Trophoblast cell (in vitro differentiated cells and primary cell): ENCODE measurements at regions not wholly inside any gene's neighbourhood (a gene's known extent, or its start where the extent isn't known, plus 50 kb on each side); places are given as distances from the start of the nearest gene placed in this dataset.

Experiments
- DNase-seq, 2 donors: peaks; one replicate each; pipeline ENCODE4 v3.0.0-alpha.2; 2016
- H2AFZ ChIP-seq: 2 replicates; pipeline ENCODE4 v1.6.1; 2013; ENCODE audit warnings: low read length, moderate library complexity, mild to moderate bottlenecking; ENCODE audit not compliant: insufficient read depth, poor library complexity
- H2AK5ac ChIP-seq: 2 replicates; pipeline ENCODE4 v1.6.1; 2013; ENCODE audit warnings: mild to moderate bottlenecking, low read length
- H2BK120ac ChIP-seq: 2 replicates; pipeline ENCODE4 v1.6.1; 2013; ENCODE audit warnings: low read length, mild to moderate bottlenecking, moderate library complexity; ENCODE audit not compliant: insufficient read depth, poor library complexity
- H2BK12ac ChIP-seq: 2 replicates; pipeline ENCODE4 v1.6.1; 2013; ENCODE audit warnings: mild to moderate bottlenecking, low read length, moderate library complexity
- H2BK5ac ChIP-seq: 2 replicates; pipeline ENCODE4 v1.6.1; 2013; ENCODE audit warnings: low read length, low read depth, moderate library complexity, mild to moderate bottlenecking; ENCODE audit not compliant: poor library complexity
- H3K14ac ChIP-seq: 2 replicates; pipeline ENCODE4 v1.6.1; 2013; ENCODE audit warnings: mild to moderate bottlenecking, low read length
- H3K18ac ChIP-seq: 2 replicates; pipeline ENCODE4 v1.6.1; 2013; ENCODE audit warnings: mild to moderate bottlenecking, low read length
- H3K23ac ChIP-seq: 2 replicates; pipeline ENCODE4 v1.6.1; 2013; ENCODE audit warnings: low read length
- H3K27ac ChIP-seq: 2 replicates; pipeline ENCODE4 v1.5.1; 2013; ENCODE audit warnings: low read depth, mild to moderate bottlenecking, inconsistent platforms, low read length, moderate library complexity
- H3K27me3 ChIP-seq: 2 replicates; pipeline ENCODE4 v1.6.1; 2013; ENCODE audit warnings: inconsistent platforms, mild to moderate bottlenecking, low read length, moderate library complexity; ENCODE audit not compliant: insufficient read depth
- H3K36me3 ChIP-seq, 2 experiments: 1 replicate in 1 of 2; 2 replicates in 1 of 2; pipeline ENCODE4 v1.6.1; 2013; ENCODE audit warnings: low read length in 2 of 2, mild to moderate bottlenecking in 2 of 2, moderate library complexity in 1 of 2; ENCODE audit not compliant: insufficient read depth in 2 of 2, control insufficient read depth in 1 of 2
- H3K4ac ChIP-seq: 2 replicates; pipeline ENCODE4 v1.6.1; 2013; ENCODE audit warnings: low read depth, mild to moderate bottlenecking, low read length, moderate library complexity
- H3K4me1 ChIP-seq, 2 experiments: 1 replicate in 1 of 2; 2 replicates in 1 of 2; pipeline ENCODE4 v1.6.1; 2013; ENCODE audit warnings: low read length in 2 of 2, mild to moderate bottlenecking in 2 of 2, moderate library complexity in 1 of 2; ENCODE audit not compliant: insufficient read depth in 2 of 2, control insufficient read depth in 1 of 2
- H3K4me2 ChIP-seq: 2 replicates; pipeline ENCODE4 v1.6.1; 2013; ENCODE audit warnings: inconsistent platforms, mild to moderate bottlenecking, low read length, moderate library complexity
- H3K4me3 ChIP-seq: 2 replicates; pipeline ENCODE4 v1.5.1; 2013; ENCODE audit warnings: mild to moderate bottlenecking, low read depth, low read length, inconsistent platforms
- H3K79me1 ChIP-seq: one replicate; pipeline ENCODE4 v1.6.1; 2013; ENCODE audit warnings: low read length
- H3K79me2 ChIP-seq: 2 replicates; pipeline ENCODE4 v1.6.1; 2013; ENCODE audit warnings: low read length, mild to moderate bottlenecking; ENCODE audit not compliant: control insufficient read depth, insufficient read depth, poor library complexity
- H3K9ac ChIP-seq: 2 replicates; pipeline ENCODE4 v1.6.1; 2013; ENCODE audit warnings: mild to moderate bottlenecking, low read length
- H3K9me3 ChIP-seq: 2 replicates; pipeline ENCODE4 v1.6.1; 2013; ENCODE audit warnings: low read depth, mild to moderate bottlenecking, control low read depth, inconsistent platforms, low read length; ENCODE audit not compliant: insufficient read depth
- H4K12ac ChIP-seq: 2 replicates; pipeline ENCODE4 v1.6.1; 2013; ENCODE audit warnings: low read depth, mild to moderate bottlenecking, low read length, moderate library complexity
- H4K8ac ChIP-seq: 2 replicates; pipeline ENCODE4 v1.6.1; 2013; ENCODE audit warnings: low read depth, mild to moderate bottlenecking, low read length, moderate library complexity
- H4K91ac ChIP-seq: one replicate; pipeline ENCODE4 v1.6.1; 2013; ENCODE audit warnings: low read depth, mild to moderate bottlenecking, low read length, moderate library complexity
- WGBS: extraction: QIAGEN DNeasy Blood & Tissue Kit; methylation state at CpG from one replicate; pipeline ENCODE4 v1.1.7; 2013; ENCODE audit warnings: missing lambda C conversion rate; ENCODE audit not compliant: insufficient read length, insufficient coverage; ENCODE audit errors: extremely low coverage; 5-methylcytosine and 5-hydroxymethylcytosine counted together

DNA sequence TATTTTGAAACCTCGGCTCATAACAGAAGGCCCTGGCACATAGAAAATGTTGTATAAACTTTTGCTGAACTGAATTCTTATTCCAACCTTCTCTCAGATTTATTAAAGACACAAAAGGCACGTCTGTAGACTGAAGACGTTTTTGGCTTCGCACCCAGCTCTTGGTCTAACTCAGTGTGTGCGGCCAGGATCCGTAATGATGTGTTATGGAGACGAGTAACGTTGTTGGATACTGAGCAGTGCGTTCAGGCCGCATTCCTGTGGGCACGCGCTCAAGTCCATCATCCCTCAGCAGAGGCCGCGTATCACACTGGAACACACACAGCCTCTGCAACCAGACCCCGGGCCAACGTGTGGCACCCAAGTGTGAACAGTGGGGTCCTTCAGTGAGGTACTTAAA lies 154.8 kb upstream of the RAB4A start:
- Histone ChIP-seq H3K4ac (no peak overlapping the region), H2AK5ac (peak overlapping the region; percentile 33), H3K36me3 (no peaks in the 10 kb centered on the region), H2BK12ac (peak overlapping the region; percentile 37), H3K23ac (no peak overlapping the region), H3K4me2 (no peak overlapping the region), H2BK120ac (no peak overlapping the region), H3K4me1 (peaks cover 11 to 18% of the 10 kb centered on the region in 2 experiments), H3K18ac (peak overlapping the region; percentile 1), H3K27ac (no peak overlapping the region), H2AFZ (no peak overlapping the region), H3K14ac (no peak overlapping the region), H3K4me3 (no peak overlapping the region), H4K8ac (no peak overlapping the region), H4K12ac (no peak overlapping the region), H3K9me3 (peaks cover 9% of the 10 kb centered on the region), H3K79me2 (no peaks in the 10 kb centered on the region), H3K27me3 (no peaks in the 10 kb centered on the region), H4K91ac (peak overlapping the region; percentile 71), H3K79me1 (peaks cover 14% of the 10 kb centered on the region), H2BK5ac (no peak overlapping the region), H3K9ac (no peak overlapping the region)
- no peak for DNase-seq
- WGBS, result no CpG with 5 or more reads among the region's 16 CpGs

DNA sequence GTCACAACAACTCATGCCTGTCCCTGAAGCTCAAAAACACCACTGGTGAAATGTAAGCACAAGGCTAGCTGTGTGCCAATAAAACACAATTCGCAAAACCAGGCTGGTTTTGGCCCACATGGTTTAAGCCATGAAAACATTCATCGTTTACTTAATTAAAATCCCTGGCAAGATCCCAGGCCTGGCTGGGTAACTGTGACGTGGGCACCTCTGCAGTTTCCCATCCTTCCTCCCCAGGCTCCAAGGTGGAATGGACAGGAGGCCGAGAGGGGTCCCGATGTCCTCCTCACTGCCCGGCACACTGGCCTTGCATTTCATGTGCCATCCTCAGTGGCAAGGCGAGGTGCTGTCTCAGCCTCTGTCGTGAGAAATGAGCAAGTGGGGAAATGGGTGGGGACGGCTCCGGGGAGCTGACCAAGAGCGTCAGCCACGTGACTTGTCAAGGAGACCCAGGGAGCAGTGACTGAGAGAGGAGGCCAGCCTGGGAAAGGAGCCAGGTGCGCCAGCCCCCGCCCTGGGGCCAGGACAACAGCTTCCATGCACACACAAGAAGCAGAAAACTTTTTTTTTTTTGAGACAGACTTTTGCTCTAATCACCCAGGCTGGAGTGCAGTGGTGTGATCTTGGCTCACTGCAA lies 153.1 kb upstream of the RAB4A start:
- Histone ChIP-seq H4K91ac (peak overlapping the region; percentile 22), H4K12ac (no peak overlapping the region), H3K79me2 (no peaks in the 10 kb centered on the region), H3K27me3 (no peaks in the 10 kb centered on the region), H2BK5ac (no peak overlapping the region), H3K4me3 (no peak overlapping the region), H3K18ac (no peak overlapping the region), H3K36me3 (no peaks in the 10 kb centered on the region), H2AK5ac (no peak overlapping the region), H3K23ac (no peak overlapping the region), H3K79me1 (peaks cover 16% of the 10 kb centered on the region), H3K9me3 (peaks cover 9% of the 10 kb centered on the region), H3K4me2 (no peak overlapping the region), H2BK12ac (peak overlapping the region; percentile 21), H3K4me1 (peaks cover 11 to 18% of the 10 kb centered on the region in 2 experiments), H4K8ac (no peak overlapping the region), H3K14ac (no peak overlapping the region), H2AFZ (no peak overlapping the region), H2BK120ac (peak overlapping the region; percentile 6), H3K4ac (no peak overlapping the region), H3K27ac (no peak overlapping the region), H3K9ac (no peak overlapping the region)
- WGBS, result no CpG with 5 or more reads among the region's 14 CpGs
- no peak for DNase-seq

DNA sequence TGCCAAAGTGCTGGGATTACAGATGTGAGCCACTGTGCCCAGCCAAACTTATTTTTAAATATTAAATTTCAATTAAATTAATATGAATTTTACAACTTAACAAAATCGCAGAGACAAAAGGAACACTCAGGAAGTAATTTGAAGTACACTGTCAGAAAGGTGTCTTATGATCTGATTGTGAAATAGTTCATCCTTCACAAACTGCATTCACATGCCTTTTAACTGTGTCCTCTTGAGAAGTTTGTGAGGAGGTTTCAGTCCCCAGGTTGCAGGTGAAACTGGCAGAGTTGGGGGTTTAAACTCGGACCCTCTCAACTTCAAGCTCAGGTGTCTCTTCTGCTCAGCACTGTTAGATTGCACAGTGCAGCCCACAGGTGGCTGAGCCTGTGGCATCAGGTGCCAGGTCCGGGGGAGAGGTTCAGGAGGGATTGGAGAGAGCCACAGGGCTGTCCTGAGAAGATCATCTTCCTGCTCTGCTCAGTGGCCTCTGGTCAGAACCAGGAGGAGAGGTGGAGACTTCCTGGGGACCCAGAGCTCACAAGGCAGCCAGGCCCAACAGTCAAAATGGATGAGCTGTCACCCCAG lies 152.3 kb upstream of the RAB4A start:
- H2BK120ac ChIP-seq, result peak overlapping the region; percentile 8
- no peak overlapping the region for H3K18ac ChIP-seq
- no peak for DNase-seq
- H3K9ac ChIP-seq, result no peak overlapping the region
- no peak overlapping the region for H3K4me2 ChIP-seq
- H2BK5ac ChIP-seq, result no peak overlapping the region
- H3K79me1 ChIP-seq, result peaks cover 11% of the 10 kb centered on the region
- H3K36me3 ChIP-seq, result no peaks in the 10 kb centered on the region
- no peaks in the 10 kb centered on the region for H3K27me3 ChIP-seq
- peak overlapping the region; percentile 60 for H2BK12ac ChIP-seq
- no CpG with 5 or more reads among the region's 3 CpGs for WGBS
- peak overlapping the region; percentile 33 for H4K91ac ChIP-seq
- H2AFZ ChIP-seq, result no peak overlapping the region
- no peak overlapping the region for H3K23ac ChIP-seq
- no peak overlapping the region for H3K14ac ChIP-seq
- H3K4me3 ChIP-seq, result no peak overlapping the region
- H3K4me1 ChIP-seq, result peaks cover 11 to 17% of the 10 kb centered on the region in 2 experiments
- peaks cover 9% of the 10 kb centered on the region for H3K9me3 ChIP-seq
- H3K4ac ChIP-seq, result no peak overlapping the region
- H4K8ac ChIP-seq, result no peak overlapping the region
- no peak overlapping the region for H4K12ac ChIP-seq
- H2AK5ac ChIP-seq, result peak overlapping the region; percentile 36
- H3K27ac ChIP-seq, result no peak overlapping the region
- H3K79me2 ChIP-seq, result no peaks in the 10 kb centered on the region

DNA sequence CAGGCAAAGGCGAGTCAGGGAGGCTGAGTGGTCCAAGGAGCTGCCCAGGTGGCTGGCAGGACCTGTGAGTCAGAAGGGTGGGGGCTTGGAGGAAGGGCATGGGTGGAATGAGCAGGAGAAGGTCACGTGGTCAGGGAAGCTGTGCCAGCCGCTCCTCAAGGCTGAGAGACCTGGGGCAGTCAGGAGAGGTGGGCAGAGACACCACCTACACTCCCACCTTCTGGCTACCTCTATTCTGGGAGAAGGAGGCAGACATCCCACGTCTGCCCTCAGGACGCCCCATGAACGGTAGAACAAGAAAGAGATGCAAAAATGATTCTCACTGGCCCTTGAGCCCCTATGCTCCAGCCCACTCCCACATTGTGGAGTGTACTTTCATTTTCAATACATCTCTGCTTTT lies 151.8 kb upstream of the RAB4A start:
- H2BK120ac ChIP-seq, result peak overlapping the region; percentile 8
- WGBS, result no CpG with 5 or more reads among the region's 6 CpGs
- H3K23ac ChIP-seq, result no peak overlapping the region
- no peak overlapping the region for H2BK5ac ChIP-seq
- H4K8ac ChIP-seq, result no peak overlapping the region
- no peaks in the 10 kb centered on the region for H3K27me3 ChIP-seq
- H3K4me1 ChIP-seq, result peaks cover 11 to 12% of the 10 kb centered on the region in 2 experiments
- H3K79me2 ChIP-seq, result no peaks in the 10 kb centered on the region
- H2AFZ ChIP-seq, result no peak overlapping the region
- H3K36me3 ChIP-seq, result no peaks in the 10 kb centered on the region
- peak overlapping the region; percentile 60 for H2BK12ac ChIP-seq
- H3K79me1 ChIP-seq, result peaks cover 6% of the 10 kb centered on the region
- peak overlapping the region; percentile 33 for H4K91ac ChIP-seq
- H3K14ac ChIP-seq, result no peak overlapping the region
- H3K4me3 ChIP-seq, result no peak overlapping the region
- H4K12ac ChIP-seq, result no peak overlapping the region
- H2AK5ac ChIP-seq, result peak overlapping the region; percentile 36
- no peak overlapping the region for H3K4ac ChIP-seq
- H3K4me2 ChIP-seq, result no peak overlapping the region
- no peak overlapping the region for H3K9ac ChIP-seq
- peaks cover 9% of the 10 kb centered on the region for H3K9me3 ChIP-seq
- H3K27ac ChIP-seq, result no peak overlapping the region
- H3K18ac ChIP-seq, result no peak overlapping the region
- no peak for DNase-seq
